ENCODE measurements at regions not wholly inside any gene's neighbourhood (a gene's known extent, or its start where the extent isn't known, plus 50 kb on each side); places are given as distances from the start of the nearest gene placed in this dataset.

GRCh38 chr18:64449434-64449833, 300.5 kb upstream of the LINC00305 start:
- no peak overlapping the region for H3K27ac ChIP-seq
- TF ChIP-seq CTCF (conservative IDR thresholded peaks at IDR 0.05) (no peak), ZFX (IDR thresholded peaks at IDR 0.05) (no peak)

DNA sequence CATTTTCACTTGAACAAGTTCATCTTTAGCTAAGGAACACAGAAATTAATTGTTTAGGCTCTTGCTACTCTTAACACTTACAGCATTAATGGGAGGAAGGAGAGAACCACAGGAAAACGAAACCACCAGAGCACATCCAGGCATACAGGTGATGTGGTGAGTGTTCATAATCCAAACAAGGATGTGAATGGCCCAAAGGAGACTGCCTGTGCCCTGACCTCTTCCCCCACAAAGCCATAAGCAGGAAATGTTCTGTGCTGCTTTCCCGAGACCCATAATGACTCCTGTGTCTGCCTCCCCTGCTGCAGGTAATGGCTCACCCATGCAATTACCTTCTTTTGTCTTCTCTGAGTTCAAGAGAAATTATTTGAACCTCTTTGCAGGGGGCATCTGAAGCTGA, 295.9 kb upstream of the LINC00305 start:
- TF ChIP-seq CTCF (conservative IDR thresholded peaks at IDR 0.05) (no peak), ZFX (IDR thresholded peaks at IDR 0.05) (no peak)
- no peak overlapping the region for H3K27ac ChIP-seq

GRCh38 chr18:64438178-64438577, 289.3 kb upstream of the LINC00305 start:
- H3K27ac ChIP-seq: no peak overlapping the region

GRCh38 chr18:64436111-64436510, 287.2 kb upstream of the LINC00305 start:
- TF ChIP-seq CTCF (conservative IDR thresholded peaks at IDR 0.05) (no peak), ZFX (IDR thresholded peaks at IDR 0.05) (no peak)
- H3K27ac ChIP-seq: no peak overlapping the region

More at GRCh38 chr18:64438178-64438577, 289.3 kb upstream of the LINC00305 start:
- no peak for TF ChIP-seq ZFX (IDR thresholded peaks at IDR 0.05)
- no peak for TF ChIP-seq CTCF (conservative IDR thresholded peaks at IDR 0.05)

DNA sequence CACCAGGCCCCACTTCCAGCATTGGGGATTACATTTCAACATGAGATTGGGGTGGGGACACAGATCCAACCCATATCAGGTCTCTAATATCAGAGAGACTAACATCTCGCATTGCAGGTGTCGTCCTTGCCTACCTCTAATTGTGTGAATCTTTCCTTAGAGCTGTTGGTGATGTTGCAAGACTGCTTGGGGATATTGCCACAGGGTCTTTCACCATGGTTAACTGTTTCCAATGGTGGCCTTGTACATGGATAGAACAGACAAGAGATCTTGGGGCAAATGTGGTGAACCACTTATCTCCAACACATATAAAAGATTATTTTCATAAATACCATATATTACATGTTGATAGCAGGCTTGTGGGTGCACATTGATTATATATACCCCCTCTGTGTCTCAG, 270.3 kb upstream of the LINC00305 start:
- TF ChIP-seq CTCF (conservative IDR thresholded peaks at IDR 0.05) (no peak), ZFX (IDR thresholded peaks at IDR 0.05) (no peak)
- no peak overlapping the region for H3K27ac ChIP-seq

- TF ChIP-seq CTCF (conservative IDR thresholded peaks at IDR 0.05): no peak
- TF ChIP-seq ZFX (IDR thresholded peaks at IDR 0.05): no peak
- H3K27ac ChIP-seq: no peak overlapping the region
Observed at GRCh38 chr18:64416990-64417389, 268.1 kb upstream of the LINC00305 start.

- TF ChIP-seq ZFX (IDR thresholded peaks at IDR 0.05): no peak
- TF ChIP-seq CTCF (conservative IDR thresholded peaks at IDR 0.05): no peak
- no peak overlapping the region for H3K27ac ChIP-seq
Observed at GRCh38 chr18:64415218-64415617, 266.3 kb upstream of the LINC00305 start.
